ENCODE measurements at regions not wholly inside any gene's neighbourhood (a gene's known extent, or its start where the extent isn't known, plus 50 kb on each side); places are given as distances from the start of the nearest gene placed in this dataset.

- H3K9me3 Mint-ChIP-seq = peaks cover 7% of the 10 kb centered on the region
- H3K27ac Mint-ChIP-seq = no peak overlapping the region
- Histone ChIP-seq H3K9me3 (ENCODE audit: control insufficient read depth in 1 of 2, insufficient read depth in 1 of 2, low read length in 2 of 2) (no peaks in the 10 kb centered on the region), H3K27me3 (ENCODE audit: control insufficient read depth in 1 of 2, insufficient read depth in 2 of 2, low read length in 2 of 2) (no peaks in the 10 kb centered on the region), H3K4me3 (ENCODE audit: low read length) (no peak overlapping the region), H3K27ac (ENCODE audit: low read depth in 1 of 2, low read length in 2 of 2) (no peak overlapping the region), H3K4me1 (ENCODE audit: insufficient read depth, low read length) (no peaks in the 10 kb centered on the region), H3K36me3 (ENCODE audit: insufficient read depth, low read length) (no peaks in the 10 kb centered on the region)
- TF ChIP-seq, protein P1, sequence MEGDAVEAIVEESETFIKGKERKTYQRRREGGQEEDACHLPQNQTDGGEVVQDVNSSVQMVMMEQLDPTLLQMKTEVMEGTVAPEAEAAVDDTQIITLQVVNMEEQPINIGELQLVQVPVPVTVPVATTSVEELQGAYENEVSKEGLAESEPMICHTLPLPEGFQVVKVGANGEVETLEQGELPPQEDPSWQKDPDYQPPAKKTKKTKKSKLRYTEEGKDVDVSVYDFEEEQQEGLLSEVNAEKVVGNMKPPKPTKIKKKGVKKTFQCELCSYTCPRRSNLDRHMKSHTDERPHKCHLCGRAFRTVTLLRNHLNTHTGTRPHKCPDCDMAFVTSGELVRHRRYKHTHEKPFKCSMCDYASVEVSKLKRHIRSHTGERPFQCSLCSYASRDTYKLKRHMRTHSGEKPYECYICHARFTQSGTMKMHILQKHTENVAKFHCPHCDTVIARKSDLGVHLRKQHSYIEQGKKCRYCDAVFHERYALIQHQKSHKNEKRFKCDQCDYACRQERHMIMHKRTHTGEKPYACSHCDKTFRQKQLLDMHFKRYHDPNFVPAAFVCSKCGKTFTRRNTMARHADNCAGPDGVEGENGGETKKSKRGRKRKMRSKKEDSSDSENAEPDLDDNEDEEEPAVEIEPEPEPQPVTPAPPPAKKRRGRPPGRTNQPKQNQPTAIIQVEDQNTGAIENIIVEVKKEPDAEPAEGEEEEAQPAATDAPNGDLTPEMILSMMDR (IDR thresholded peaks at IDR 0.05) = no peak
- ATAC-seq (ENCODE audit: poor library complexity) (no peak), DNase-seq (no peak)
- no peak overlapping the region for H3K4me3 Mint-ChIP-seq
- ChIA-PET CTCF (no interaction called here), POLR2A (no interaction called here)
- H3K27me3 Mint-ChIP-seq = no peaks in the 10 kb centered on the region
- no peaks in the 10 kb centered on the region for H3K4me1 Mint-ChIP-seq (ENCODE audit: low read depth)
- H3K36me3 Mint-ChIP-seq (ENCODE audit: low read depth) = no peaks in the 10 kb centered on the region
- intact Hi-C loops (cut with DNase I, micrococcal nuclease) = no loop called here
These were observed 270.6 kb downstream of the RCHY1 start for GRCh38 chr4:75243570-75243969.

- Histone ChIP-seq H3K36me3 (ENCODE audit: insufficient read depth, low read length) (no peaks in the 10 kb centered on the region), H3K9me3 (ENCODE audit: control insufficient read depth in 1 of 2, insufficient read depth in 1 of 2, low read length in 2 of 2) (no peaks in the 10 kb centered on the region), H3K27me3 (ENCODE audit: control insufficient read depth in 1 of 2, insufficient read depth in 2 of 2, low read length in 2 of 2) (no peaks in the 10 kb centered on the region), H3K4me1 (ENCODE audit: insufficient read depth, low read length) (no peaks in the 10 kb centered on the region), H3K27ac (ENCODE audit: low read depth in 1 of 2, low read length in 2 of 2) (no peak overlapping the region), H3K4me3 (ENCODE audit: low read length) (no peak overlapping the region)
- TF ChIP-seq, protein P1 (IDR thresholded peaks at IDR 0.05) = no peak
- ChIA-PET CTCF (no interaction called here), POLR2A (no interaction called here)
- H3K36me3 Mint-ChIP-seq (ENCODE audit: low read depth) = no peaks in the 10 kb centered on the region
- H3K27ac Mint-ChIP-seq = no peak overlapping the region
- DNase-seq (no peak), ATAC-seq (ENCODE audit: poor library complexity) (no peak)
- H3K4me1 Mint-ChIP-seq (ENCODE audit: low read depth) = no peaks in the 10 kb centered on the region
- H3K4me3 Mint-ChIP-seq = no peak overlapping the region
- H3K27me3 Mint-ChIP-seq = no peaks in the 10 kb centered on the region
- intact Hi-C loops (cut with DNase I, micrococcal nuclease) = no loop called here
- H3K9me3 Mint-ChIP-seq = peaks cover 7% of the 10 kb centered on the region
These were observed 278.7 kb downstream of the RCHY1 start for GRCh38 chr4:75235359-75235951.

- TF ChIP-seq, protein P1 (IDR thresholded peaks at IDR 0.05) = no peak
- intact Hi-C loops (cut with DNase I, micrococcal nuclease) = no loop called here
- H3K9me3 Mint-ChIP-seq = no peaks in the 10 kb centered on the region
- POLR2A ChIA-PET = no interaction called here
- DNase-seq (no peak), ATAC-seq (ENCODE audit: poor library complexity) (no peak)
- H3K27ac ChIP-seq (ENCODE audit: low read depth in 1 of 2, low read length in 2 of 2) = no peak overlapping the region
- H3K27ac Mint-ChIP-seq = no peak overlapping the region
- H3K9me3 ChIP-seq (ENCODE audit: control insufficient read depth in 1 of 2, insufficient read depth in 1 of 2, low read length in 2 of 2) = no peaks in the 10 kb centered on the region
- H3K27me3 ChIP-seq (ENCODE audit: control insufficient read depth in 1 of 2, insufficient read depth in 2 of 2, low read length in 2 of 2) = no peaks in the 10 kb centered on the region
- H3K4me3 ChIP-seq (ENCODE audit: low read length) = no peak overlapping the region
- H3K4me3 Mint-ChIP-seq = no peak overlapping the region
- H3K36me3 Mint-ChIP-seq (ENCODE audit: low read depth) = no peaks in the 10 kb centered on the region
- no peaks in the 10 kb centered on the region for H3K27me3 Mint-ChIP-seq
- no peaks in the 10 kb centered on the region for H3K4me1 Mint-ChIP-seq (ENCODE audit: low read depth)
- H3K36me3 ChIP-seq (ENCODE audit: insufficient read depth, low read length) = no peaks in the 10 kb centered on the region
- CTCF ChIA-PET = no interaction called here
- no peaks in the 10 kb centered on the region for H3K4me1 ChIP-seq (ENCODE audit: insufficient read depth, low read length)
These were observed 281.7 kb downstream of the RCHY1 start for GRCh38 chr4:75232546-75232945.
